Ascending aorta (tissue), 2 donors: ENCODE measurements at regions not wholly inside any gene's neighbourhood (a gene's known extent, or its start where the extent isn't known, plus 50 kb on each side); places are given as distances from the start of the nearest gene placed in this dataset.
A peak's percentile ranks its signal among the peaks of the same experiment; 100 is the strongest.
"Not testable (repeated sequence)": the region's sequence is repeated elsewhere in the genome, so short reads cannot be mapped to it uniquely, and the experiment has no call there.

Experiments
- DNase-seq, 2 donors: peaks; one replicate each; pipeline ENCODE4 v3.0.0-alpha.2; 2019; ENCODE audit warnings: low spot score in 2 of 2
- H3K27ac ChIP-seq, 2 donors: fragments of 200-600 bp; sonication (generic); one replicate each; pipeline ENCODE4 v1.5.1; 2016 to 2017; ENCODE audit warnings: mild to moderate bottlenecking in 1 of 2
- H3K27me3 ChIP-seq: fragments of 200-600 bp; sonication (generic); one replicate; pipeline ENCODE4 v1.5.1; 2017
- H3K36me3 ChIP-seq, 2 donors: fragments of 200-600 bp; sonication (generic); one replicate each; pipeline ENCODE4 v1.5.1; 2016
- H3K4me1 ChIP-seq, 2 donors: fragments of 200-600 bp; sonication (generic); one replicate each; pipeline ENCODE4 v1.5.1; 2016 to 2017; ENCODE audit warnings: mild to moderate bottlenecking in 1 of 2
- H3K4me3 ChIP-seq, 2 donors: fragments of 200-600 bp; sonication (generic); one replicate each; pipeline ENCODE4 v1.5.1; 2016 to 2017; ENCODE audit warnings: mild to moderate bottlenecking in 1 of 2
- H3K9me3 ChIP-seq, 2 donors: fragments of 200-600 bp; sonication (generic); one replicate each; pipeline ENCODE4 v1.5.1; 2016
- intact Hi-C: fragments of 100-400 bp; cut with DNase I; formaldehyde crosslinking; loops from one replicate; pipeline ENCODE4 v1.15.1; 2023
- TF ChIP-seq, protein P1 (sequence below), 3 experiments: fragments of 200-600 bp in 2 of 3; fragments of 450-650 bp in 1 of 3; sonication (generic) in 2 of 3; IDR thresholded peaks; one replicate each; pipeline ENCODE4 v1.5.1; 2016 to 2019; ENCODE audit warnings: antibody characterized with exemption in 3 of 3, mild to moderate bottlenecking in 1 of 3, moderate library complexity in 1 of 3

DNA sequence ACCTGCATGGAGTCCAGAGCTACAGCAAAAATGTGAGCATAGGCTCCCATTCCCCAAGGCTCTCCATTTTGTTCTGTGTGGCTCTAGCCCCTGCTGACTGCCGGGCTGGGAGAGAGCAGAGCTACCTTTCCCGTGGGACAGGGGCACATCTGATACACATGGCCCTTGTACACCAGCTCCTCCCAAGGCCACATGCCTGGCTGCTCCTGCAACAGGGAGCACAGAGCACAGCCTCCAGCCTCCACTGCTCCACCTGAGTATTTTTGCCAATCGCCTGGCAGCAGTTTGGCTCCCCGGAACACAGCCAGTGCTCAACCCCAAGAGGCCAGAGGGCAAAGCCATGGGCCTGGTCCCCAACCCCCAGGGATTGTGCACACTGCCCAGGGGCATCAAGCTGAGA, 146.5 kb downstream of the CHD1L start:
- Histone ChIP-seq H3K27ac (no peak overlapping the region), H3K4me3 (no peak overlapping the region), H3K9me3 (no peaks in the 10 kb centered on the region), H3K27me3 (no peaks in the 10 kb centered on the region), H3K4me1 (no peaks in the 10 kb centered on the region), H3K36me3 (no peaks in the 10 kb centered on the region)
- DNase-seq = no peak
- intact Hi-C loops = loop anchor here (1.0 kb wide), 1 partner anchor 115 kb away; no protein-coding TSS in a partner anchor
- TF ChIP-seq, protein P1, sequence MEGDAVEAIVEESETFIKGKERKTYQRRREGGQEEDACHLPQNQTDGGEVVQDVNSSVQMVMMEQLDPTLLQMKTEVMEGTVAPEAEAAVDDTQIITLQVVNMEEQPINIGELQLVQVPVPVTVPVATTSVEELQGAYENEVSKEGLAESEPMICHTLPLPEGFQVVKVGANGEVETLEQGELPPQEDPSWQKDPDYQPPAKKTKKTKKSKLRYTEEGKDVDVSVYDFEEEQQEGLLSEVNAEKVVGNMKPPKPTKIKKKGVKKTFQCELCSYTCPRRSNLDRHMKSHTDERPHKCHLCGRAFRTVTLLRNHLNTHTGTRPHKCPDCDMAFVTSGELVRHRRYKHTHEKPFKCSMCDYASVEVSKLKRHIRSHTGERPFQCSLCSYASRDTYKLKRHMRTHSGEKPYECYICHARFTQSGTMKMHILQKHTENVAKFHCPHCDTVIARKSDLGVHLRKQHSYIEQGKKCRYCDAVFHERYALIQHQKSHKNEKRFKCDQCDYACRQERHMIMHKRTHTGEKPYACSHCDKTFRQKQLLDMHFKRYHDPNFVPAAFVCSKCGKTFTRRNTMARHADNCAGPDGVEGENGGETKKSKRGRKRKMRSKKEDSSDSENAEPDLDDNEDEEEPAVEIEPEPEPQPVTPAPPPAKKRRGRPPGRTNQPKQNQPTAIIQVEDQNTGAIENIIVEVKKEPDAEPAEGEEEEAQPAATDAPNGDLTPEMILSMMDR (IDR thresholded peaks at IDR 0.05) = no peak

DNA sequence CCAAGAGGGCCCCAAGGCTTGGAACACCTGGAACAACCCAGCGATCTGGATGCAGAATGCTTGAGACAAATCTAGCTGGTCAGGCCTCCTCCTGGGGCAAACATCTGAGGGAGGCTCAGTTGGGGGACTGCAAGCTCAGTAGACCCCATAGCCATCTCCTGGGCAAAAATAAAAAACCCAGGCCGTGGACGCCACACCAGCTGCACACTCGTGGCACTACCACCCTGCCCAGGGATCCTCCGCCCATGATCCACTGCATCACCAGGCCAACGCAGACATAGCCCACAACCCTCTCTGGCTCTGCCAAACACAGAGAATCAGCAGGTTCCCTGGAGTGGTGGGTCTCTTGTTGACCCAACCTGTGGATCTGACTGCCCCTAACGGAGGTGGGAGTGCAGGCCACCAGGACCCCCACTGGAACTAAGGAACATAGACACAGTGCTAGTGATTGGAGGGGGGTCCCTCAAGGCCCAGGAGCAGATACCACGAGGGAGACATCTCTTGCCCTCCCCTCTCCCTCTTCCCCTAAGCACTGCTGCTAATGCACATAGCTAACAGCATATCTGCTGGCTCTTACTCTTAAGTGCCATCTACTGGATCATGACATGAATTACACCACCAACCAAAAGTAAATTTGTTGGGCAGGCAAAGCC, 147.2 kb downstream of the CHD1L start:
- H3K36me3 ChIP-seq = no peaks in the 10 kb centered on the region
- H3K4me1 ChIP-seq = no peaks in the 10 kb centered on the region
- no peaks in the 10 kb centered on the region for H3K9me3 ChIP-seq
- intact Hi-C loops = loop anchor here (1.0 kb wide), 1 partner anchor 115 kb away; no protein-coding TSS in a partner anchor
- TF ChIP-seq, protein P1 (IDR thresholded peaks at IDR 0.05) = peak; percentile 45 to 69 (median 63)
- no peak overlapping the region for H3K27ac ChIP-seq
- no peaks in the 10 kb centered on the region for H3K27me3 ChIP-seq
- DNase-seq = no peak
- no peak overlapping the region for H3K4me3 ChIP-seq

DNA sequence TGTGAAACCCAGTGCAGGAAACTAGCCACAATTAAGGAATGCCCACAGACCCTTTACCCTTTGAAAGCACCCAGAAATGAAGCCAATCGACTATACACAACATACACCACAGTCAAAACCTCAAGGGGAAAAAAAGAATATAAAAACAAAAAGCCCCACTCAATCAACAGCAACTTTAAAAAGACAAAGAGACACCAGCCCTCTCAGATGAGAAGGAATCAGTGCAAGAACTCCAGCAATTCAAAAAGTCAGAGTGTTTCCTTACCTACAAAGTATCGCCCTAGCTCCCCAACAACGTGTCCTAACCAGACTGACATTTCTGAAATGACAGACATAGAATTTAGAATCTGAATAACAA, 147.7 kb downstream of the CHD1L start:
- no peaks in the 10 kb centered on the region for H3K9me3 ChIP-seq
- H3K4me1 ChIP-seq = no peaks in the 10 kb centered on the region
- TF ChIP-seq, protein P1 (IDR thresholded peaks at IDR 0.05) = no peak
- no peaks in the 10 kb centered on the region for H3K27me3 ChIP-seq
- H3K4me3 ChIP-seq = no peak overlapping the region
- intact Hi-C loops = no loop called here
- H3K36me3 ChIP-seq = no peaks in the 10 kb centered on the region
- no peak for DNase-seq
- H3K27ac ChIP-seq = no peak overlapping the region

DNA sequence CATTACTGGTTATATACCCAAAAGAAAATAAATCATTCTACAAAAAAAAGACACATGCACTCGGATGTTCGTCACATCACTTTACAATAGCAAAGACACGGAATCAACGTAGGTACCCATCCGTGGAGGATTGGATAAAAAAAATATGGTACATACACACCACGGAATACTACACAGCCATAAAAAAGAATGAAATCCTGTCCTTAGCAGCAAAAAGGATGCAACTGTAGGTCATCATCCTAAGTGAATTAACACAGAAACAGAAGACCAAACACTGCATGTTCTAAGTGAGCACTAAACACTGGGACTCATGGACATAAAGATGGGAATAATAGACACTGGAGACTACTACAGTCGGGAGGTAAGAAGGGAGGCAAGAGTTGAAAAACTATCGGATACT, 148.6 kb downstream of the CHD1L start:
- TF ChIP-seq, protein P1 (IDR thresholded peaks at IDR 0.05) = no peak
- Histone ChIP-seq H3K4me1 (no peaks in the 10 kb centered on the region), H3K36me3 (no peaks in the 10 kb centered on the region), H3K4me3 (no peak overlapping the region), H3K27me3 (no peaks in the 10 kb centered on the region), H3K27ac (no peak overlapping the region), H3K9me3 (no peaks in the 10 kb centered on the region)
- DNase-seq = no peak
- intact Hi-C loops = no loop called here

DNA sequence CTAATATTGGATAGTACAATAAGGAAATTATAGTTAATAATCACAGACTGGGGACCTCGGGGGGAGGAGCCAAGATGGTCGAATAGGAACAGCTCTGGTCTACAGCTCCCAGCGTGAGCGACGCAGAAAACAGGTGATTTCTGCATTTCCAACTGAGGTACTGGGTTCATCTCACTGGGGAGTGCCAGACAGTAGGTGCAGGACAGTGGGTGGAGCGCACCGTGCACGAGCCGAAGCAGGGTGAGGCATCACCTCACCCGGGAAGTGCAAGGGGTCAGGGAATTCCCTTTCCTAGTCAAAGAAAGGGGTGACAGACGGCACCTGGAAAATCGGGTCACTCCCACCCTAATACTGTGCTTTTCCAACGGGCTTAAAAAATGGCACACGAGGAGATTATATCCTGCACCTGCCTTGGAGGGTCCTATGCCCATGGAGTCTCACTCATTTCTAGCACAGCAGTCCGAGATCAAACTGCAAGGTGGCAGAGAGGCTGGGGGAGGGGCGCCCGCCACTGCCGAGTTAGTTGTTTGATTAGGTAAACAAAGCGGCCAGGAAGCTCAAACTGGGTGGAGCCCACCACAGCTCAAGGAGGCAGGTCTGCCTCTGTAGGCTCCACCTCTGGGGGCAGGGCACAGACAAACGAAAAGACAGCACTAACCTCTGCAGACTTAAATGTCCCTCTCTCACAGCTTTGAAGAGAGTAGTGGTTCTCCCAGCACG, 138.8 kb upstream of the BCL9 start:
- intact Hi-C loops, H3K27ac ChIP-seq, H3K27me3 ChIP-seq, H3K4me1 ChIP-seq, H3K4me3 ChIP-seq, H3K36me3 ChIP-seq, H3K9me3 ChIP-seq, DNase-seq: not testable (repeated sequence)

DNA sequence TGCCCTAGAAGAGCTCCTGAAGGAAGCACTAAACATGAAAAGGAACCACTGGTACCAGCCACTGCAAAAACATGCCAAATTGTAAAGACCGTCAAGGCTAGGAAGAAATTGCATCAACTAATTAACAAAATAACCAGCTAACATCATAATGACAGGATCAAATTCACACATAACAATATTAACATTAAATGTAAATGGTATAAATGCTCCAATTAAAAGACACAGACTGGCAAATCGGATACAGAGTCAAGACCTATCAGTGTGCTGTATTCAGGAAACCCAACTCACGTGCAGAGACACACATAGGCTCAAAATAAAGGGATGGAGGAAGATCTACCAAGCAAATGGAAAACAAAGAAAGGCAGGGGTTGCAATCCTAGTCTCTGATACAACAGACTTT, 137.0 kb upstream of the BCL9 start:
- DNase-seq, intact Hi-C loops, H3K27me3 ChIP-seq, H3K4me3 ChIP-seq, H3K9me3 ChIP-seq, H3K27ac ChIP-seq, H3K4me1 ChIP-seq, H3K36me3 ChIP-seq: not testable (repeated sequence)
